ENCODE measurements at regions not wholly inside any gene's neighbourhood (a gene's known extent, or its start where the extent isn't known, plus 50 kb on each side); places are given as distances from the start of the nearest gene placed in this dataset.
"Not testable (repeated sequence)": the region's sequence is repeated elsewhere in the genome, so short reads cannot be mapped to it uniquely, and the experiment has no call there.

- no peaks in the 10 kb centered on the region for H3K79me2 ChIP-seq (ENCODE audit: insufficient read depth, low read length)
- Mint-ChIP-seq H3K36me3 (ENCODE audit: low read depth, unreplicated experiment) (no peaks in the 10 kb centered on the region), H3K4me3 (ENCODE audit: unreplicated experiment) (no peak overlapping the region), H3K27ac (ENCODE audit: unreplicated experiment) (no peak overlapping the region), H3K27me3 (ENCODE audit: low read depth, unreplicated experiment) (peaks cover 18% of the 10 kb centered on the region), H3K4me1 (ENCODE audit: low read depth, unreplicated experiment) (peaks cover 9% of the 10 kb centered on the region), H3K9me3 (ENCODE audit: unreplicated experiment) (peaks cover 5% of the 10 kb centered on the region)
- no peaks in the 10 kb centered on the region for H3K36me3 ChIP-seq (ENCODE audit: insufficient read depth, low read length)
- H3K4me1 ChIP-seq (ENCODE audit: insufficient read depth, low read length) = no peaks in the 10 kb centered on the region
- H3K4me2 ChIP-seq (ENCODE audit: low read length) = no peak overlapping the region
- no peaks in the 10 kb centered on the region for H3K9me3 ChIP-seq (ENCODE audit: insufficient read depth, low read depth, low read length)
- H3K4me3 ChIP-seq (ENCODE audit: insufficient read depth, low read depth, low read length) = no peak overlapping the region
- H4K20me1 ChIP-seq (ENCODE audit: insufficient read depth, low read length) = no peaks in the 10 kb centered on the region
- no peaks in the 10 kb centered on the region for H3K27me3 ChIP-seq (ENCODE audit: insufficient read depth, low read length)
- no peak overlapping the region for H3K9ac ChIP-seq (ENCODE audit: low read length)
- DNase-seq (ENCODE audit: low read depth) = no peak
- H3K27ac ChIP-seq (ENCODE audit: low read depth, low read length) = no peak overlapping the region
- no peak for FAIRE-seq
- TF ChIP-seq EZH2 (IDR thresholded peaks at IDR 0.05; ENCODE audit: insufficient read depth, low read length) (no peak), CTCF (IDR thresholded peaks at IDR 0.05; ENCODE audit: insufficient read depth, low read depth, low read length) (no peak)
- no peak overlapping the region for H2AFZ ChIP-seq (ENCODE audit: low read depth, low read length)
Measured at GRCh38 chr4:3898098-3898497, 131.9 kb downstream of the ADRA2C start.

GRCh38 chr4:3898928-3899327 lies 132.7 kb downstream of the ADRA2C start:
- H3K4me3 Mint-ChIP-seq (ENCODE audit: unreplicated experiment); H3K4me1 ChIP-seq (ENCODE audit: insufficient read depth, low read length): not testable (repeated sequence)

GRCh38 chr4:3904264-3904955 lies 138.2 kb downstream of the ADRA2C start:
- H3K27ac Mint-ChIP-seq (ENCODE audit: unreplicated experiment) = peak overlapping the region; percentile 49
- Histone ChIP-seq H3K27ac (ENCODE audit: low read depth, low read length) (peak overlapping the region; percentile 42), H3K9ac (ENCODE audit: low read length) (peak overlapping the region; percentile 43), H3K4me2 (ENCODE audit: low read length) (peak overlapping the region; percentile 77)
- peak overlapping the region; percentile 17 for H3K4me3 Mint-ChIP-seq (ENCODE audit: unreplicated experiment)
- H3K9me3 ChIP-seq (ENCODE audit: insufficient read depth, low read depth, low read length); H3K36me3 ChIP-seq (ENCODE audit: insufficient read depth, low read length); H3K4me1 ChIP-seq (ENCODE audit: insufficient read depth, low read length); H4K20me1 ChIP-seq (ENCODE audit: insufficient read depth, low read length); H3K9me3 Mint-ChIP-seq (ENCODE audit: unreplicated experiment); H3K27me3 ChIP-seq (ENCODE audit: insufficient read depth, low read length); H3K79me2 ChIP-seq (ENCODE audit: insufficient read depth, low read length); H3K27me3 Mint-ChIP-seq (ENCODE audit: low read depth, unreplicated experiment); H2AFZ ChIP-seq (ENCODE audit: low read depth, low read length); H3K36me3 Mint-ChIP-seq (ENCODE audit: low read depth, unreplicated experiment); H3K4me3 ChIP-seq (ENCODE audit: insufficient read depth, low read depth, low read length): not testable (repeated sequence)
- DNase-seq (ENCODE audit: low read depth) (peak; percentile 65), FAIRE-seq (peak; percentile 47)
- peaks cover 18% of the 10 kb centered on the region for H3K4me1 Mint-ChIP-seq (ENCODE audit: low read depth, unreplicated experiment)

More at GRCh38 chr4:3898928-3899327, 132.7 kb downstream of the ADRA2C start:
- H3K79me2 ChIP-seq (ENCODE audit: insufficient read depth, low read length); H3K4me3 ChIP-seq (ENCODE audit: insufficient read depth, low read depth, low read length); H3K9ac ChIP-seq (ENCODE audit: low read length); H3K4me2 ChIP-seq (ENCODE audit: low read length); H3K36me3 Mint-ChIP-seq (ENCODE audit: low read depth, unreplicated experiment); H3K27me3 ChIP-seq (ENCODE audit: insufficient read depth, low read length); DNase-seq (ENCODE audit: low read depth); H3K27ac ChIP-seq (ENCODE audit: low read depth, low read length); H3K9me3 Mint-ChIP-seq (ENCODE audit: unreplicated experiment); H3K9me3 ChIP-seq (ENCODE audit: insufficient read depth, low read depth, low read length); FAIRE-seq; H3K27ac Mint-ChIP-seq (ENCODE audit: unreplicated experiment); H4K20me1 ChIP-seq (ENCODE audit: insufficient read depth, low read length); H3K36me3 ChIP-seq (ENCODE audit: insufficient read depth, low read length); H2AFZ ChIP-seq (ENCODE audit: low read depth, low read length): not testable (repeated sequence)
- H3K4me1 Mint-ChIP-seq (ENCODE audit: low read depth, unreplicated experiment) = peaks cover 14% of the 10 kb centered on the region
- peaks cover 11% of the 10 kb centered on the region for H3K27me3 Mint-ChIP-seq (ENCODE audit: low read depth, unreplicated experiment)

GRCh38 chr4:3909616-3910015 lies 143.4 kb downstream of the ADRA2C start:
- not testable (repeated sequence) for H3K36me3 Mint-ChIP-seq (ENCODE audit: low read depth, unreplicated experiment); H3K4me3 Mint-ChIP-seq (ENCODE audit: unreplicated experiment); H3K9me3 Mint-ChIP-seq (ENCODE audit: unreplicated experiment); H3K27ac Mint-ChIP-seq (ENCODE audit: unreplicated experiment); H3K9me3 ChIP-seq (ENCODE audit: insufficient read depth, low read depth, low read length); H4K20me1 ChIP-seq (ENCODE audit: insufficient read depth, low read length); H3K79me2 ChIP-seq (ENCODE audit: insufficient read depth, low read length); H3K4me1 ChIP-seq (ENCODE audit: insufficient read depth, low read length); H3K9ac ChIP-seq (ENCODE audit: low read length); H2AFZ ChIP-seq (ENCODE audit: low read depth, low read length); H3K36me3 ChIP-seq (ENCODE audit: insufficient read depth, low read length); H3K4me3 ChIP-seq (ENCODE audit: insufficient read depth, low read depth, low read length); FAIRE-seq; DNase-seq (ENCODE audit: low read depth); H3K4me2 ChIP-seq (ENCODE audit: low read length); H3K27ac ChIP-seq (ENCODE audit: low read depth, low read length); H3K27me3 ChIP-seq (ENCODE audit: insufficient read depth, low read length); H3K4me1 Mint-ChIP-seq (ENCODE audit: low read depth, unreplicated experiment)
- peaks cover 17% of the 10 kb centered on the region for H3K27me3 Mint-ChIP-seq (ENCODE audit: low read depth, unreplicated experiment)

GRCh38 chr4:3910161-3910950 lies 144.2 kb downstream of the ADRA2C start:
- not testable (repeated sequence) for FAIRE-seq

More at GRCh38 chr4:3910161-3910950, 144.2 kb downstream of the ADRA2C start:
- H3K9me3 Mint-ChIP-seq (ENCODE audit: unreplicated experiment); H3K27me3 ChIP-seq (ENCODE audit: insufficient read depth, low read length); H3K4me3 ChIP-seq (ENCODE audit: insufficient read depth, low read depth, low read length); H3K9me3 ChIP-seq (ENCODE audit: insufficient read depth, low read depth, low read length); DNase-seq (ENCODE audit: low read depth); H3K4me2 ChIP-seq (ENCODE audit: low read length); H3K27ac Mint-ChIP-seq (ENCODE audit: unreplicated experiment); H3K4me1 Mint-ChIP-seq (ENCODE audit: low read depth, unreplicated experiment); H3K79me2 ChIP-seq (ENCODE audit: insufficient read depth, low read length); H3K9ac ChIP-seq (ENCODE audit: low read length); H3K27ac ChIP-seq (ENCODE audit: low read depth, low read length); H4K20me1 ChIP-seq (ENCODE audit: insufficient read depth, low read length); H2AFZ ChIP-seq (ENCODE audit: low read depth, low read length); H3K36me3 ChIP-seq (ENCODE audit: insufficient read depth, low read length); H3K36me3 Mint-ChIP-seq (ENCODE audit: low read depth, unreplicated experiment); H3K4me1 ChIP-seq (ENCODE audit: insufficient read depth, low read length); H3K4me3 Mint-ChIP-seq (ENCODE audit: unreplicated experiment): not testable (repeated sequence)
- peaks cover 17% of the 10 kb centered on the region for H3K27me3 Mint-ChIP-seq (ENCODE audit: low read depth, unreplicated experiment)
